ENCODE measurements at regions not wholly inside any gene's neighbourhood (a gene's known extent, or its start where the extent isn't known, plus 50 kb on each side); places are given as distances from the start of the nearest gene placed in this dataset.

DNA sequence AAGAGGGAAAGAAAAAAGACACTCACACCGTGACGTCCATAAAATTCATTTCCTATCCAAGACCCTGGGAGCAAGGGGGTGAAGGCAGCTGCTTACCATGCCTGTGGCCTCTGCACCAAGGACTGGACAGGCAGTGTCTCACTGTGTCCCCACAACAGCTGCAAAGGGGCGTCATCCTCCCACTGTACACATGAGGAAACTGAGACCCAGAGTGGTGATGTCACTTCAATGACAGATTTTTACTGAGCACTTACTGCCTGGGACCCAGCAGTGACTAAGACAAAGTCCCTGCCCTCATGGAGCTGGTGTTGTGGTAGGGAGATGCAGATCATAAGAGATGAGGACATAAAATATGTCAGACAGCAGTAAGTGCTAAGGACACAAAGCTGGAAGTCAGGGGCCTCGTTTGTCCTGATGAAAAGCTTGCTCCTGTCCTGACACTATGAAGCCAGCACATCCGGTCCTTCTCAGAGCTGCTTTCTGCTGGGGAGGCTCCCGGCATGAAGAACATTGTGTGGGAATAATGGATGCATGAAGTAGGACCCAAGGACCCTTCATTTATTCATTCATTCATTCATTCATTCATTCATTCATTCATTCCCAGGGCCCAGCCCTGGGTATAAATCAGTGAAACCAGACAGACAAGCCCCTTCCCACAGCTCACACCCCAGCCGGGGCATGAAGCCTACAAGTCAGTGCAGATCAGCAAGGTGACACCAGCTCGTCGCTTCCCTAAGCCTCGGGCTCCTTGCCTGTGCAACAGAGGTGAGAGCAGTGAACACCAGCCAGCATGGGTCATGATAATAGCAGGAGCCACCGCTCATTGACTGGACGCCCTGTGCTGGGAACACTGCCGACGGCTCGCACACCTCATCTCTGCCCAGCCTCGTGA lies 473.7 kb downstream of the MATN1 start:
- no peak overlapping the region for H3K4me3 ChIP-seq (ENCODE audit: control insufficient read depth, low read depth, low read length)
- TF ChIP-seq CTCF (IDR thresholded peaks at IDR 0.05; ENCODE audit: control insufficient read depth, insufficient read depth, low read depth, low read length, missing control alignments): no peak
- no peak for DNase-seq (ENCODE audit: low read depth)

DNA sequence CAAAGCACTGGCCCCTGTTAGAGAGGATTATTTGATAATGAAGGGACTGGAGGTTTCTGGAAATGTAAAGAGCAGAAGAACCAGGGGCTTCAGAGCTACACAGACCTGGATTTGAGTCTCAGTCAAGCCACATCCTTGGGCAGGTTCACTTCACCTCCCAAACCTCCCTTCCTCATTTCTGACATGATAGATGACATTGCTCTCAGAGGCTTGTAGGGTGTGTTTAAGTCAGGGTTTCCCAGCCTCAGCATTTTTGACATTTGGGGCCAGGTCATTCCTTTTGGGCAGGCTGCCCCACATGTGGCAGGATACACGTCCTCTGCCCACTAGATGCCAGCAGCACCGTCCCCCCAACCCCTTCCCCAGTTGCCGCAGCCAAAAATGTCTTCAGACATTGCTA lies 474.6 kb downstream of the MATN1 start:
- H3K4me3 ChIP-seq (ENCODE audit: control insufficient read depth, low read depth, low read length): no peak overlapping the region
- TF ChIP-seq CTCF (IDR thresholded peaks at IDR 0.05; ENCODE audit: control insufficient read depth, insufficient read depth, low read depth, low read length, missing control alignments): no peak
- DNase-seq (ENCODE audit: low read depth): no peak

GRCh38 chr1:30248373-30248772 lies 475.0 kb downstream of the MATN1 start:
- no peak for TF ChIP-seq CTCF (IDR thresholded peaks at IDR 0.05; ENCODE audit: control insufficient read depth, insufficient read depth, low read depth, low read length, missing control alignments)
- H3K4me3 ChIP-seq (ENCODE audit: control insufficient read depth, low read depth, low read length): no peak overlapping the region
- no peak for DNase-seq (ENCODE audit: low read depth)

- DNase-seq (ENCODE audit: low read depth): no peak
- no peak overlapping the region for H3K4me3 ChIP-seq (ENCODE audit: control insufficient read depth, low read depth, low read length)
- no peak for TF ChIP-seq CTCF (IDR thresholded peaks at IDR 0.05; ENCODE audit: control insufficient read depth, insufficient read depth, low read depth, low read length, missing control alignments)
These were observed 478.6 kb downstream of the MATN1 start for GRCh38 chr1:30244801-30245200.

DNA sequence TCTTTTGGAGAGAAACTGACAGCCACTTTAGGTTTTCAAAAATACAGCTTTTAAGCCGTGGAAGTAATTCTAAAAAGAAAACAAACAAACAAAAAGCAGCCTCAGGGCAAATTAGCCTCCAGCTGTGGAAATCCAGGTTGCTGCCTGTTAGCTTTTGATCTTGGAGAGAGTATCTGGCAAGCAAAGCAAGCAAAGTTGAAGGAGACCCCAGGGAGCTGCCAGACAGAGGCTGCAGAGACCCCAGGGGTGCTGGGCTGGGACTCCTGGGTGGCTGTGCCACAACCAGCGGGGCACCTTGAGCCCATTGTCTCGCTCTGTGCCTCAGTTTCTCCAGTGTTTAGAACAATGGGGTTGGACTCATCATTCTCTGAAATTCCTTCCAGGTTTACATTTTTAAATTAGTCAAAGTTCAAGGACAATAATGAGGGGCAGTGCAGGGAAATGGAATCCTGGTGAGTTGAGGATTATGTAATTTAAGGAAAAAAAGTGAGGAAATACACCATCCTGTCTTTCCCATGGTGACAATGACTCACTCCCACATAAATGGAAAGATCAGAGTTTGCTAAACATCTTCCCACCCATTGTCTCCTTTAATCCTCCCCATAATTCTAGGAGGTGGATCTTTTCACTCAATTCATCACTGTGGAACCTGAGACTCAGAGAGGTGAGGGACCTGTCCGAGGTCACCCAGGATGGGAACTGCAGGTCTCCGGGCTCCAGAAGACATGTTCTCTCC lies 480.5 kb downstream of the MATN1 start:
- no peak for DNase-seq (ENCODE audit: low read depth)
- no peak for TF ChIP-seq CTCF (IDR thresholded peaks at IDR 0.05; ENCODE audit: control insufficient read depth, insufficient read depth, low read depth, low read length, missing control alignments)
- H3K4me3 ChIP-seq (ENCODE audit: control insufficient read depth, low read depth, low read length): no peak overlapping the region

GRCh38 chr1:30242168-30242567 lies 481.2 kb downstream of the MATN1 start:
- no peak for DNase-seq (ENCODE audit: low read depth)
- TF ChIP-seq CTCF (IDR thresholded peaks at IDR 0.05; ENCODE audit: control insufficient read depth, insufficient read depth, low read depth, low read length, missing control alignments): no peak
- H3K4me3 ChIP-seq (ENCODE audit: control insufficient read depth, low read depth, low read length): no peak overlapping the region

Data from AG09309 (cell line).